ENCODE measurements at regions not wholly inside any gene's neighbourhood (a gene's known extent, or its start where the extent isn't known, plus 50 kb on each side); places are given as distances from the start of the nearest gene placed in this dataset.

DNA sequence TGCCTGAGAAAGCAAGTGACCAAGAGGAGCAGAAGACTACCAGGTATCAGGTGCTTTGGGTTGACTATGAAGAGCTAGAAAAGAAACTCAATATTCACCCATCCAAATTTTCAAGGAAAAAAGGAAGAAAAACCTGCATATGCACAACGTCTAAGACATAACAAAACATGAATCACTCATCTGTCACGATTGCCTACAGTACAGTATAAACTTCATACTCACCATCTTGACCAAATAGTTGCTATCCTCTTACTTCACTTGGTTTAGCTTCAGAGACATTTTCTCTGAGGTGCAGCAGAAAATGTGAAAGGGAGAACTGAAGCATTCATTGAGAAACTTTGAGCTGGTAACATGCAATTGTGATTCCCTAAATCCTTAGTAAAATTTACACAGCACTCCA is 228.6 kb upstream of the MPDZ start:
- DNase-seq (ENCODE audit: low read depth): no peak
- TF ChIP-seq, protein P1, sequence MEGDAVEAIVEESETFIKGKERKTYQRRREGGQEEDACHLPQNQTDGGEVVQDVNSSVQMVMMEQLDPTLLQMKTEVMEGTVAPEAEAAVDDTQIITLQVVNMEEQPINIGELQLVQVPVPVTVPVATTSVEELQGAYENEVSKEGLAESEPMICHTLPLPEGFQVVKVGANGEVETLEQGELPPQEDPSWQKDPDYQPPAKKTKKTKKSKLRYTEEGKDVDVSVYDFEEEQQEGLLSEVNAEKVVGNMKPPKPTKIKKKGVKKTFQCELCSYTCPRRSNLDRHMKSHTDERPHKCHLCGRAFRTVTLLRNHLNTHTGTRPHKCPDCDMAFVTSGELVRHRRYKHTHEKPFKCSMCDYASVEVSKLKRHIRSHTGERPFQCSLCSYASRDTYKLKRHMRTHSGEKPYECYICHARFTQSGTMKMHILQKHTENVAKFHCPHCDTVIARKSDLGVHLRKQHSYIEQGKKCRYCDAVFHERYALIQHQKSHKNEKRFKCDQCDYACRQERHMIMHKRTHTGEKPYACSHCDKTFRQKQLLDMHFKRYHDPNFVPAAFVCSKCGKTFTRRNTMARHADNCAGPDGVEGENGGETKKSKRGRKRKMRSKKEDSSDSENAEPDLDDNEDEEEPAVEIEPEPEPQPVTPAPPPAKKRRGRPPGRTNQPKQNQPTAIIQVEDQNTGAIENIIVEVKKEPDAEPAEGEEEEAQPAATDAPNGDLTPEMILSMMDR (IDR thresholded peaks at IDR 0.05; ENCODE audit: low read depth, low read length, missing control alignments): no peak
- in situ Hi-C loops (cut with HindIII; ENCODE audit: low sequenced_read_pairs): no loop called here
- H3K4me3 ChIP-seq (ENCODE audit: low read depth, low read length): no peak overlapping the region

DNA sequence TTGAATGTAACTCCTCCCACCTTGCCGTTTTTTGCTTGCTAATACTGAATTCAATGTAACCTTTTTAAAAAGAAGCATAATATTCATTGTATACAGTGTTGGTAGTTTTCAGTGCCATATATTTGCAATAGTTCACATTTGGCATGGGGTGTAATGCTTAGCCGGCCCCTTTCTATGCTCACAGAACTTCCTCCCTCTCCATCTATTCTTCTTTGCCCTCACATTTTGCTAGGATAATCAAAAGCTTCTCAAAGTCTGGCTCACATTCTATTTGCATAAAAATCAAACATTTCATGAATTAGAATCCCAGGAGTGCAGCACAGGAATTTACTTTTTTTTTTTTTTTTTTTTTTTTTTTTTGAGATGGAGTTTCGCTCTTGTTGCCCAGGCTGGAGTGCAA is 226.3 kb upstream of the MPDZ start:
- no peak for DNase-seq (ENCODE audit: low read depth)
- TF ChIP-seq, protein P1 (IDR thresholded peaks at IDR 0.05; ENCODE audit: low read depth, low read length, missing control alignments): no peak
- in situ Hi-C loops (cut with HindIII; ENCODE audit: low sequenced_read_pairs): no loop called here
- H3K4me3 ChIP-seq (ENCODE audit: low read depth, low read length): no peak overlapping the region

DNA sequence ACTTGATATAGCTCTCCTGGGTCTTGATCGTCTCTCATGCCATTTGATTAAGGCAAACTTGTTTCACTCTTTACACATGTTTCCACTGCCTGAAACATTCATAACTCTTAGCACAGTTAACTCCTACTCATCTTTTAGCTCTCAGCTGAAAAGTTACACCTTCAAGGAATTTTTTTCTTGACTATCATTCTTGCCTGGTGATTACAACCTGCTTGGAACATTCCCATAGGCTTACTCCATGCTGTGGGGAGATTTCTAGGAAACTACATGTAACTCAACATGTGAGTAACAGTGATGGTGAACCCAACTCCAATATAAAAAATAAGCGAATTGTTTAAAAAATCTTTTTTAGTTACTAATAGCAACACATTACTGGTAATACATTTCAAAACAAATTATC is 224.1 kb upstream of the MPDZ start:
- in situ Hi-C loops (cut with HindIII; ENCODE audit: low sequenced_read_pairs): no loop called here
- no peak for DNase-seq (ENCODE audit: low read depth)
- no peak overlapping the region for H3K4me3 ChIP-seq (ENCODE audit: low read depth, low read length)
- TF ChIP-seq, protein P1 (IDR thresholded peaks at IDR 0.05; ENCODE audit: low read depth, low read length, missing control alignments): no peak

DNA sequence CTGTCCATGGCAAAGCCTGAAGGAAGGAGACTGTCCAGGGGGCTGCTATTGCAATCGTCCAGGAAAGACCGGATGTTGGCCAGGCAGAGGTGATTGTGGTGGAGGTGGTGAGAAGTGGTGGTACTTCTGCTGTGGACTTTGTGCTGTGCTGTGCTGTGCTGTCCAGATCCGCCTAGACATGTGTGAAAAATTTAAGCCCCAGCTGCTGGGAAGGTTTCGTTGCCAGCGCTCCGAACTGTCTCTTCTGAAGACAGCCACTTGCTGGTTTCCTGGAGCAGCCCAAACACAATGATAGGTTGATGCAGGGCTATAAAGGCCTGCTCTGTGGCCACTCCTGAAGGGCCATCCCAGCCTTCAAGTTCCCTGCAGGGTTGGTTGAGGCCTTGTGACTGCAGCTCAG is 223.0 kb upstream of the MPDZ start:
- in situ Hi-C loops (cut with HindIII; ENCODE audit: low sequenced_read_pairs): no loop called here
- no peak overlapping the region for H3K4me3 ChIP-seq (ENCODE audit: low read depth, low read length)

DNA sequence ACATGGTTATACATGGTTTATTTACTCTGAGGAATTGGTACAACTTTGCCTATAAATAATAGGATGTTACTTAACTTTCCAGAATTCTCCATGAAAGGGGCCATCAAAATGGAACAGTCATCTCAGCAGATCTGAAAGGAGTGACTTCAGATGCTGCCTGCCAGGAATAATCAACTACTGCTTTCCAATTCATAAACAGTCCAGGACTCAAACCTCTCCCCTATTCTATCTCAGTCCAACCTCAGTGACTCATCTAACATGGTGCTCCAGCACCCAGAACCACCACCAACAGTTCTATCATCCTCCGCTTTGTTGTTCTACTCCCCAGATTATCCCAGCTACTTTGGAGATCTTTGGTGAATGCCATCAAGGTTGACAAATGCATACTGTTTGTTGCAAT is 221.5 kb upstream of the MPDZ start:
- in situ Hi-C loops (cut with HindIII; ENCODE audit: low sequenced_read_pairs): no loop called here
- no peak overlapping the region for H3K4me3 ChIP-seq (ENCODE audit: low read depth, low read length)
- TF ChIP-seq, protein P1 (IDR thresholded peaks at IDR 0.05; ENCODE audit: low read depth, low read length, missing control alignments): no peak
- DNase-seq (ENCODE audit: low read depth): no peak

More for the DNA sequence above, 223.0 kb upstream of the MPDZ start:
- DNase-seq (ENCODE audit: low read depth): no peak
- TF ChIP-seq, protein P1 (IDR thresholded peaks at IDR 0.05; ENCODE audit: low read depth, low read length, missing control alignments): no peak

DNA sequence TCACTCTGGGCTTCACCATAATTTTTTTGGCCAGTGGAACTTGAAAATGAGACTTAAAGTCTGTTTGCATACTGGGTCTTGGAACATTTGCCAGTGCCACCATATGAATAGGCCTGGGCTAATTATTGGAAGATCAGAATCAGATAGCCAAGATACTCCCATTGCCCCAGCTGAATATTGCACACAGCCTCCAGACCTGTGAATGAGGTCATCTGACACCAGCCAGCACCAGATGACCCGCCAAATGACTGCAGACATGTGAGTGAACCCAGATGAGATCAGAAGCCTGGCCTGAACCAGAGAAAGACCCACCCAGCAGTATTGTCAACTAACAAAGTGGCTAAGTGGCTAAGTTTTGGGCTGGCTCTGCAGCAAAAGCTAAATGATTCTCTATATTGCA is 220.5 kb upstream of the MPDZ start:
- in situ Hi-C loops (cut with HindIII; ENCODE audit: low sequenced_read_pairs): no loop called here
- TF ChIP-seq, protein P1 (IDR thresholded peaks at IDR 0.05; ENCODE audit: low read depth, low read length, missing control alignments): no peak
- H3K4me3 ChIP-seq (ENCODE audit: low read depth, low read length): no peak overlapping the region
- DNase-seq (ENCODE audit: low read depth): no peak

DNA sequence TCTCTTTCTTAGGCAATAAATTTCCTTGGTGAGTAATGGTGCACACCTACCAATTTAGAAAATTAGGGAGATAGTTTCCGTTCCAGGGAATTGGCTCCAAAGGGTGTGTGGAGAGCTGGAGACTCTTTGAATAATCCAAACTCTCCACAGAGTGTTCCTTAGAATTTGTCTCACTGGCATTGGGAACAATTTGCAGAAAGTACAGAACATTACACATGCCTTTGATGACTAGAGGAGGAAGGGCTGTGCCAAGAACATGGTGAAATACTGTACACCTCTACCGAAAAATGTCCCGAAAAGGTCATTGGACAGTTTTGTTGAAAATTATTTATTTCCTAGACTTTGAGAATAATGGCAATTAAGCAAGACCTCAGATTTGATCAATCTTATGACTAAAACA is 214.2 kb upstream of the MPDZ start:
- H3K4me3 ChIP-seq (ENCODE audit: low read depth, low read length): no peak overlapping the region
- DNase-seq (ENCODE audit: low read depth): no peak
- in situ Hi-C loops (cut with HindIII; ENCODE audit: low sequenced_read_pairs): loop anchor here (5.0 kb wide), 1 partner anchor 51 kb away; no protein-coding TSS in a partner anchor
- TF ChIP-seq, protein P1 (IDR thresholded peaks at IDR 0.05; ENCODE audit: low read depth, low read length, missing control alignments): no peak
